GM12878 (cell line): ENCODE measurements at regions not wholly inside any gene's neighbourhood (a gene's known extent, or its start where the extent isn't known, plus 50 kb on each side); places are given as distances from the start of the nearest gene placed in this dataset.

ENCODE experiments used
- ATF2 ChIP-seq: IDR thresholded peaks from 2 replicates; pipeline ENCODE4 v1.6.1; 2012; ENCODE audit warnings: low read length, inconsistent platforms
- BCL3 ChIP-seq: IDR thresholded peaks from 2 replicates; pipeline ENCODE4 v1.6.1; 2011; ENCODE audit warnings: borderline replicate concordance, low read depth, mild to moderate bottlenecking, moderate library complexity, low read length; ENCODE audit not compliant: insufficient read depth, poor library complexity, severe bottlenecking
- BMI1 ChIP-seq: fragments of 450-650 bp; IDR thresholded peaks from 2 replicates; pipeline ENCODE4 v1.6.1; 2016; ENCODE audit warnings: mild to moderate bottlenecking, moderate library complexity, borderline replicate concordance
- CEBPZ ChIP-seq: fragments of 150-350 bp; IDR thresholded peaks from 2 replicates; pipeline ENCODE4 v1.6.1; 2016; ENCODE audit warnings: low read depth, low read length
- E2F8 ChIP-seq: fragments of 450-650 bp; IDR thresholded peaks from 2 replicates; pipeline ENCODE4 v1.6.1; 2018; ENCODE audit warnings: mild to moderate bottlenecking, low read depth, moderate library complexity; ENCODE audit not compliant: partially characterized antibody
- GABPA ChIP-seq: IDR thresholded peaks from 2 replicates; pipeline ENCODE4 v1.6.1; 2014; ENCODE audit warnings: antibody characterized with exemption, low read depth, mild to moderate bottlenecking, inconsistent platforms
- NFXL1 ChIP-seq: fragments of 450-650 bp; IDR thresholded peaks from 2 replicates; pipeline ENCODE4 v1.6.1; 2017; ENCODE audit warnings: antibody characterized with exemption, mild to moderate bottlenecking, borderline replicate concordance
- SPI1 ChIP-seq: IDR thresholded peaks from 2 replicates; pipeline ENCODE4 v1.6.1; 2011; ENCODE audit warnings: low read depth, mild to moderate bottlenecking, low read length, moderate library complexity, borderline replicate concordance; ENCODE audit not compliant: insufficient read depth
- ZNF274 ChIP-seq: IDR thresholded peaks from one replicate; pipeline ENCODE4 v1.8.0; 2011; ENCODE audit not compliant: insufficient read length, insufficient read depth
- ZNF687 ChIP-seq: fragments of 450-650 bp; IDR thresholded peaks from 2 replicates; pipeline ENCODE4 v1.6.1; 2017; ENCODE audit warnings: mild to moderate bottlenecking, moderate library complexity

- TF ChIP-seq SPI1: no peak
- TF ChIP-seq ATF2: no peak
- TF ChIP-seq ZNF687: no peak
- no peak for TF ChIP-seq E2F8
- TF ChIP-seq CEBPZ: no peak
- TF ChIP-seq BMI1: no peak
- TF ChIP-seq ZNF274: no peak
- no peak for TF ChIP-seq GABPA
- no peak for TF ChIP-seq BCL3
- TF ChIP-seq NFXL1: no peak
- TF ChIP-seq, all 136 proteins: peak for 0
Measured at GRCh38 chr3:177545964-177546363, 348.7 kb upstream of the TBL1XR1 start (continued).
